ENCODE measurements at regions not wholly inside any gene's neighbourhood (a gene's known extent, or its start where the extent isn't known, plus 50 kb on each side); places are given as distances from the start of the nearest gene placed in this dataset.
"Not testable (repeated sequence)": the region's sequence is repeated elsewhere in the genome, so short reads cannot be mapped to it uniquely, and the experiment has no call there.

- TF ChIP-seq, protein P1, sequence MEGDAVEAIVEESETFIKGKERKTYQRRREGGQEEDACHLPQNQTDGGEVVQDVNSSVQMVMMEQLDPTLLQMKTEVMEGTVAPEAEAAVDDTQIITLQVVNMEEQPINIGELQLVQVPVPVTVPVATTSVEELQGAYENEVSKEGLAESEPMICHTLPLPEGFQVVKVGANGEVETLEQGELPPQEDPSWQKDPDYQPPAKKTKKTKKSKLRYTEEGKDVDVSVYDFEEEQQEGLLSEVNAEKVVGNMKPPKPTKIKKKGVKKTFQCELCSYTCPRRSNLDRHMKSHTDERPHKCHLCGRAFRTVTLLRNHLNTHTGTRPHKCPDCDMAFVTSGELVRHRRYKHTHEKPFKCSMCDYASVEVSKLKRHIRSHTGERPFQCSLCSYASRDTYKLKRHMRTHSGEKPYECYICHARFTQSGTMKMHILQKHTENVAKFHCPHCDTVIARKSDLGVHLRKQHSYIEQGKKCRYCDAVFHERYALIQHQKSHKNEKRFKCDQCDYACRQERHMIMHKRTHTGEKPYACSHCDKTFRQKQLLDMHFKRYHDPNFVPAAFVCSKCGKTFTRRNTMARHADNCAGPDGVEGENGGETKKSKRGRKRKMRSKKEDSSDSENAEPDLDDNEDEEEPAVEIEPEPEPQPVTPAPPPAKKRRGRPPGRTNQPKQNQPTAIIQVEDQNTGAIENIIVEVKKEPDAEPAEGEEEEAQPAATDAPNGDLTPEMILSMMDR (IDR thresholded peaks at IDR 0.05): not testable (repeated sequence)
- not testable (repeated sequence) for TF ChIP-seq POLR2AphosphoS5, EP300 (IDR thresholded peaks at IDR 0.05)
These were observed 187.7 kb upstream of the ZNF658 start for GRCh38 chr9:66712870-66713269.

Data from gastroesophageal sphincter (tissue), 3 donors.